HG03432 (cell line): ENCODE measurements at regions not wholly inside any gene's neighbourhood (a gene's known extent, or its start where the extent isn't known, plus 50 kb on each side); places are given as distances from the start of the nearest gene placed in this dataset.
"Not testable (repeated sequence)": the region's sequence is repeated elsewhere in the genome, so short reads cannot be mapped to it uniquely, and the experiment has no call there.

Experiments used
- ATAC-seq: cut with Tn5 transposase; IDR thresholded peaks from one replicate; pipeline ENCODE4 v1.9.1; 2021; ENCODE audit warnings: mild to moderate bottlenecking, moderate library complexity; ENCODE audit not compliant: unreplicated experiment

GRCh38 chr7:109402107-109402506 lies 832.4 kb downstream of the DNAJB9 start:
- ATAC-seq, result no peak

GRCh38 chr7:109407756-109408155 lies 838.1 kb downstream of the DNAJB9 start:
- no peak for ATAC-seq

- ATAC-seq, result no peak
Measured at GRCh38 chr7:109437957-109438356, 868.3 kb downstream of the DNAJB9 start.

- ATAC-seq, result no peak
Measured at GRCh38 chr7:109449760-109450159, 880.1 kb downstream of the DNAJB9 start.

- ATAC-seq, result no peak
Measured at GRCh38 chr7:109456116-109456515, 886.4 kb downstream of the DNAJB9 start.

- ATAC-seq, result no peak
Measured at GRCh38 chr7:109460296-109460695, 890.6 kb downstream of the DNAJB9 start.

GRCh38 chr7:109462171-109462570 lies 892.5 kb downstream of the DNAJB9 start:
- ATAC-seq, result no peak

GRCh38 chr7:109467729-109468128 lies 898.1 kb downstream of the DNAJB9 start:
- not testable (repeated sequence) for ATAC-seq

GRCh38 chr7:109473172-109473571 lies 903.5 kb downstream of the DNAJB9 start:
- no peak for ATAC-seq

GRCh38 chr7:109476409-109476808 lies 906.7 kb downstream of the DNAJB9 start:
- ATAC-seq, result no peak

GRCh38 chr7:109479388-109479787 lies 909.7 kb downstream of the DNAJB9 start:
- peak; percentile 46 for ATAC-seq

GRCh38 chr7:109490607-109491006 lies 920.9 kb downstream of the DNAJB9 start:
- ATAC-seq, result not testable (repeated sequence)

GRCh38 chr7:109497053-109497452 lies 927.4 kb downstream of the DNAJB9 start:
- ATAC-seq, result no peak

- no peak for ATAC-seq
Measured at GRCh38 chr7:109498131-109498530, 928.5 kb downstream of the DNAJB9 start.

GRCh38 chr7:109503421-109503820 lies 933.7 kb downstream of the DNAJB9 start:
- no peak for ATAC-seq

- ATAC-seq, result no peak
Measured at GRCh38 chr7:109522585-109522984, 952.9 kb downstream of the DNAJB9 start.

GRCh38 chr7:109527833-109528232 lies 958.2 kb downstream of the DNAJB9 start:
- ATAC-seq, result no peak

GRCh38 chr7:109529712-109530111 lies 960.0 kb downstream of the DNAJB9 start:
- ATAC-seq, result no peak

- no peak for ATAC-seq
Measured at GRCh38 chr7:109532262-109532992, 962.8 kb downstream of the DNAJB9 start.

- ATAC-seq, result no peak
Measured at GRCh38 chr7:109545686-109546085, 976.0 kb downstream of the DNAJB9 start.

- ATAC-seq, result no peak
Measured at GRCh38 chr7:109549471-109550193, 980.0 kb downstream of the DNAJB9 start.

- no peak for ATAC-seq
Measured at GRCh38 chr7:109552017-109552416, 982.3 kb downstream of the DNAJB9 start.
